ENCODE measurements at regions not wholly inside any gene's neighbourhood (a gene's known extent, or its start where the extent isn't known, plus 50 kb on each side); places are given as distances from the start of the nearest gene placed in this dataset.

- DNase-seq (ENCODE audit: low read depth, low spot score) (no peak), FAIRE-seq (no peak)
- no peaks in the 10 kb centered on the region for H3K9me3 ChIP-seq (ENCODE audit: control insufficient read depth, low read depth, low read length)
- no peak overlapping the region for H3K27ac ChIP-seq (ENCODE audit: control insufficient read depth, insufficient read depth, low read length)
- no peaks in the 10 kb centered on the region for H3K79me2 ChIP-seq (ENCODE audit: control insufficient read depth, insufficient read depth, low read length)
- H3K4me3 ChIP-seq (ENCODE audit: control insufficient read depth in 2 of 3, extremely low read depth in 1 of 3, insufficient read depth in 2 of 3, low read depth in 1 of 3, low read length in 3 of 3), result no peak overlapping the region
- TF ChIP-seq EZH2 (IDR thresholded peaks at IDR 0.05; ENCODE audit: low read length), result no peak
- TF ChIP-seq, protein P1, sequence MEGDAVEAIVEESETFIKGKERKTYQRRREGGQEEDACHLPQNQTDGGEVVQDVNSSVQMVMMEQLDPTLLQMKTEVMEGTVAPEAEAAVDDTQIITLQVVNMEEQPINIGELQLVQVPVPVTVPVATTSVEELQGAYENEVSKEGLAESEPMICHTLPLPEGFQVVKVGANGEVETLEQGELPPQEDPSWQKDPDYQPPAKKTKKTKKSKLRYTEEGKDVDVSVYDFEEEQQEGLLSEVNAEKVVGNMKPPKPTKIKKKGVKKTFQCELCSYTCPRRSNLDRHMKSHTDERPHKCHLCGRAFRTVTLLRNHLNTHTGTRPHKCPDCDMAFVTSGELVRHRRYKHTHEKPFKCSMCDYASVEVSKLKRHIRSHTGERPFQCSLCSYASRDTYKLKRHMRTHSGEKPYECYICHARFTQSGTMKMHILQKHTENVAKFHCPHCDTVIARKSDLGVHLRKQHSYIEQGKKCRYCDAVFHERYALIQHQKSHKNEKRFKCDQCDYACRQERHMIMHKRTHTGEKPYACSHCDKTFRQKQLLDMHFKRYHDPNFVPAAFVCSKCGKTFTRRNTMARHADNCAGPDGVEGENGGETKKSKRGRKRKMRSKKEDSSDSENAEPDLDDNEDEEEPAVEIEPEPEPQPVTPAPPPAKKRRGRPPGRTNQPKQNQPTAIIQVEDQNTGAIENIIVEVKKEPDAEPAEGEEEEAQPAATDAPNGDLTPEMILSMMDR (optimal IDR thresholded peaks at IDR 0.05 in 1 of 3, IDR thresholded peaks at IDR 0.05 in 1 of 3, conservative IDR thresholded peaks at IDR 0.05 in 1 of 3; ENCODE audit: extremely low read depth in 1 of 3, insufficient read depth in 2 of 3, low read length in 3 of 3), result no peak
- H3K4me2 ChIP-seq (ENCODE audit: control insufficient read depth, extremely low read depth, insufficient read depth, low read depth, low read length), result no peak overlapping the region
- no peak overlapping the region for H3K9ac ChIP-seq (ENCODE audit: control insufficient read depth, extremely low read depth, insufficient read depth, low read length)
- no peaks in the 10 kb centered on the region for H4K20me1 ChIP-seq (ENCODE audit: control insufficient read depth, extremely low read depth, insufficient read depth, low read length)
- H3K36me3 ChIP-seq (ENCODE audit: control insufficient read depth in 2 of 2, extremely low read depth in 1 of 2, insufficient read depth in 2 of 2, low read length in 2 of 2), result no peaks in the 10 kb centered on the region
- H3K4me1 ChIP-seq (ENCODE audit: control insufficient read depth, extremely low read depth, insufficient read depth, low read length), result no peaks in the 10 kb centered on the region
- dilution Hi-C loops (cut with MboI; ENCODE audit: extremely low pct_ligation_motif_present, low sequenced_read_pairs), result no loop called here
- H3K27me3 ChIP-seq (ENCODE audit: control insufficient read depth, extremely low read depth, insufficient read depth, low read length), result no peaks in the 10 kb centered on the region
- H2AFZ ChIP-seq (ENCODE audit: control insufficient read depth, low read length), result no peak overlapping the region
- H3K9me1 ChIP-seq (ENCODE audit: control insufficient read depth, extremely low read depth, insufficient read depth, low read length), result no peaks in the 10 kb centered on the region
Measured at GRCh38 chr4:149140841-149141240, 674.8 kb downstream of the IQCM start.

- Histone ChIP-seq H3K36me3 (ENCODE audit: control insufficient read depth in 2 of 2, extremely low read depth in 1 of 2, insufficient read depth in 2 of 2, low read length in 2 of 2) (no peaks in the 10 kb centered on the region), H3K27me3 (ENCODE audit: control insufficient read depth, extremely low read depth, insufficient read depth, low read length) (no peaks in the 10 kb centered on the region), H3K27ac (ENCODE audit: control insufficient read depth, insufficient read depth, low read length) (no peak overlapping the region), H3K4me1 (ENCODE audit: control insufficient read depth, extremely low read depth, insufficient read depth, low read length) (no peaks in the 10 kb centered on the region), H3K4me3 (ENCODE audit: control insufficient read depth in 2 of 3, extremely low read depth in 1 of 3, insufficient read depth in 2 of 3, low read depth in 1 of 3, low read length in 3 of 3) (no peak overlapping the region), H3K9ac (ENCODE audit: control insufficient read depth, extremely low read depth, insufficient read depth, low read length) (no peak overlapping the region), H4K20me1 (ENCODE audit: control insufficient read depth, extremely low read depth, insufficient read depth, low read length) (no peaks in the 10 kb centered on the region), H3K9me3 (ENCODE audit: control insufficient read depth, low read depth, low read length) (no peaks in the 10 kb centered on the region), H3K4me2 (ENCODE audit: control insufficient read depth, extremely low read depth, insufficient read depth, low read depth, low read length) (no peak overlapping the region), H3K9me1 (ENCODE audit: control insufficient read depth, extremely low read depth, insufficient read depth, low read length) (no peaks in the 10 kb centered on the region), H2AFZ (ENCODE audit: control insufficient read depth, low read length) (no peak overlapping the region), H3K79me2 (ENCODE audit: control insufficient read depth, insufficient read depth, low read length) (no peaks in the 10 kb centered on the region)
- TF ChIP-seq, protein P1 (optimal IDR thresholded peaks at IDR 0.05 in 1 of 3, IDR thresholded peaks at IDR 0.05 in 1 of 3, conservative IDR thresholded peaks at IDR 0.05 in 1 of 3; ENCODE audit: extremely low read depth in 1 of 3, insufficient read depth in 2 of 3, low read length in 3 of 3), result no peak
- no peak for TF ChIP-seq EZH2 (IDR thresholded peaks at IDR 0.05; ENCODE audit: low read length)
- dilution Hi-C loops (cut with MboI; ENCODE audit: extremely low pct_ligation_motif_present, low sequenced_read_pairs), result no loop called here
- FAIRE-seq (no peak), DNase-seq (ENCODE audit: low read depth, low spot score) (no peak)
Measured at GRCh38 chr4:149136951-149137620, 678.6 kb downstream of the IQCM start.
